ENCODE measurements at regions not wholly inside any gene's neighbourhood (a gene's known extent, or its start where the extent isn't known, plus 50 kb on each side); places are given as distances from the start of the nearest gene placed in this dataset.
A peak's percentile ranks its signal among the peaks of the same experiment; 100 is the strongest.

DNA sequence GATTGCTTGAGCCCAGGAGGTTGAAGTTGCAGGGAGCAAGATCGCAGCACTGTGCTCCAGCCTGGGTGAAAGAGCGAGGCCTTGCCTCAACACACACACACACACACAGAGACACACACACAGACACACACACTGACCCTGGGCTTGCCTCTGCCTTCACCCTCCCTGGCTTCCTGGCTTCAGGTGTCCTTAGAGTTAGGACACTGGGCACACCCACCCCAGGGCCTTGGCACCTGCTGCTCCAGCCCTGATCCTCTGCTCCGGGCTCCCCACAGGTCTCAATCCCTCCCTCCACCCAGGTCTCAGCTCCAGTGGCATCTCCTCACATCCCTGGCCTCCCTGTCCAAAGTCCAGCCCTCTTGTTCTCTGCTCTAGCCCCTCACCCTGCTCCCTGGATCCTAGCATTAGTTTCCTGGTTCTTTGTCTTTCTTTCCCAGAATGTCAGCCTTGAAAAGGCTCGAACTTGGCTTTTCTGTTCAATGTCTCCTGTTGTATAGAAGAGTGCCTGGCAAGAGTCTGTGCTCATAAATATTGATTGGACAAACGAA lies 212.9 kb downstream of the C9orf50 start:
- no peaks in the 10 kb centered on the region for H3K36me3 ChIP-seq (ENCODE audit: control insufficient read depth in 3 of 3, insufficient read depth in 3 of 3, low read length in 3 of 3)
- peak overlapping the region; percentile 7 to 75 (median 54) for H3K4me3 ChIP-seq (ENCODE audit: low read length in 3 of 3)
- H3K27ac ChIP-seq (ENCODE audit: low read depth, low read length): peak overlapping the region; percentile 89
- H3K27me3 ChIP-seq (ENCODE audit: control insufficient read depth in 3 of 3, insufficient read depth in 3 of 3, low read length in 3 of 3): no peaks in the 10 kb centered on the region
- peaks cover 17 to 32% (median 30%) of the 10 kb centered on the region in 3 donors for H3K4me1 ChIP-seq (ENCODE audit: control insufficient read depth in 3 of 3, insufficient read depth in 3 of 3, low read length in 3 of 3)
- H3K9ac ChIP-seq (ENCODE audit: low read depth in 1 of 3, low read length in 3 of 3): peak overlapping the region in 2 of 3 donors; percentile 60 to 89
- H3K9me3 ChIP-seq (ENCODE audit: control insufficient read depth in 3 of 3, low read length in 3 of 3): peaks cover 0 to 3% (median 0%) of the 10 kb centered on the region in 3 donors

DNA sequence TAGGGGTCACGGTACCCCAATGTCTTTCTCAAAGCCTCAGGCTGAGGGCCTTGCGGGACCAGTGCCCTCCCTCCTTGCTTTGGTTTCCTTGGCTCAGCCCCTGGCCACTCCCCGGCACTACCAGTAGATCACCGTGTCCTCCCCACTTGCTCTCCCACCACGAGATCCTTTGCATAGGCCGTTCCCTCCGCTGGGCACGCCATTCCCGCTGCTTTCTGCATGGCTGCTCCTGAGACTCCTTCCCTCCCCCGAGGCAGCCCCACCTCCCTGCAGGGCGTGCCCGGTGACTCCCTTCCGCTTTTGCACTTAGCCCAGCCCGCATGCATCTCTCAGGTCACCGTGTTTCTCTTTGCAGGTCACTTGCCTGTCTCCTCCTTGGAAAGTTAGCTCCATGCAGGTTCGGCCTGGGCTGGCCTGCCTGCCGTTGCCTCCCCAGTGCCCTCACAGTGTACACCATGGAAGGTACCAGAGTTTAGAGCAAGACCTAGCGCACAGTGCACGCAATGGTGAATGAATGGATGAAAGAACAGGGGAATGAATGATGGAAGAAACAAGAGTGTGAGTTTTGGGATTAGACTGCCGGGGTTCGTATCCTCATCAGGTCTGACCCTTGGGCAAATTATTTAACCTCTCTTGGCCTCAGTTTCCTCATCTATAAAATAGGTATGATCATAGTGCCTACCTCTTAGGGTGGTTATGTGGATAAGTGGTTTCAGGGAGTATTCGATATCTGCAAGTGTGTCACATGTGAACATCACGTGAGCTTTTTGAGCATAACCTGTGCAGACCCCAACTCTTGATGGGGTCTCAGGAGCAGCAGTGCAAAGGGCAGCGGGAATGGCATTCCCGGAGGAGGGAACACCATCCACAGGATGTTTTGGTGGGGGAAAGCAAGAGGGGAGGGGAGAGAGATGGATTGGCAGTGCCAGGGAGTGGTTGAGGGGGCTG lies 214.3 kb downstream of the C9orf50 start:
- Histone ChIP-seq H3K9me3 (ENCODE audit: control insufficient read depth in 3 of 3, low read length in 3 of 3) (peaks cover 0 to 3% (median 0%) of the 10 kb centered on the region in 3 donors), H3K9ac (ENCODE audit: low read depth in 1 of 3, low read length in 3 of 3) (no peak overlapping the region), H3K4me3 (ENCODE audit: low read length in 3 of 3) (no peak overlapping the region), H3K27me3 (ENCODE audit: control insufficient read depth in 3 of 3, insufficient read depth in 3 of 3, low read length in 3 of 3) (no peaks in the 10 kb centered on the region), H3K36me3 (ENCODE audit: control insufficient read depth in 3 of 3, insufficient read depth in 3 of 3, low read length in 3 of 3) (no peaks in the 10 kb centered on the region), H3K27ac (ENCODE audit: low read depth, low read length) (no peak overlapping the region), H3K4me1 (ENCODE audit: control insufficient read depth in 3 of 3, insufficient read depth in 3 of 3, low read length in 3 of 3) (peaks cover 9 to 27% (median 23%) of the 10 kb centered on the region in 3 donors)

DNA sequence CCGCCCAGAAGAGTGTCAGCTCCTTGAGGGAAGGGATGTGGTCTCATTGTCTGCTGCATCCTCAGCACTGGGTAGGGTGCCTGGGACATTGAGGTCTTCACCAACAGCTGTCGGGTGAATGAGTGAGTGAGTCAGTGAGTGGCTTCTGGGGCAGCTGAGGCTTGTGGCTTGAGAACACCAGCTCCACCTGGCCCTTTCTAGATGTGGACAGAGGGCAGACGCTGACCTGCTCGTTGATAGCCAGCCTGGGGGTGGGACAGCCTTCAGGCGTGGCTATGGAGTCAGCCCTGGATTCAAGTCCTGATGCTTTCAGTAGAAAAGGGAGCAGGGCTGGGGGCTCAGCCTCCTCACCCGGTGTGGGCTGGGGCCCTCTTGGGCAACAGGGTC lies 215.1 kb downstream of the C9orf50 start:
- Histone ChIP-seq H3K27me3 (ENCODE audit: control insufficient read depth in 3 of 3, insufficient read depth in 3 of 3, low read length in 3 of 3) (no peaks in the 10 kb centered on the region), H3K36me3 (ENCODE audit: control insufficient read depth in 3 of 3, insufficient read depth in 3 of 3, low read length in 3 of 3) (no peaks in the 10 kb centered on the region), H3K4me3 (ENCODE audit: low read length in 3 of 3) (no peak overlapping the region), H3K9me3 (ENCODE audit: control insufficient read depth in 3 of 3, low read length in 3 of 3) (peaks cover 0 to 3% (median 0%) of the 10 kb centered on the region in 3 donors), H3K27ac (ENCODE audit: low read depth, low read length) (no peak overlapping the region), H3K4me1 (ENCODE audit: control insufficient read depth in 3 of 3, insufficient read depth in 3 of 3, low read length in 3 of 3) (peaks cover 8 to 27% (median 20%) of the 10 kb centered on the region in 3 donors), H3K9ac (ENCODE audit: low read depth in 1 of 3, low read length in 3 of 3) (no peak overlapping the region)

DNA sequence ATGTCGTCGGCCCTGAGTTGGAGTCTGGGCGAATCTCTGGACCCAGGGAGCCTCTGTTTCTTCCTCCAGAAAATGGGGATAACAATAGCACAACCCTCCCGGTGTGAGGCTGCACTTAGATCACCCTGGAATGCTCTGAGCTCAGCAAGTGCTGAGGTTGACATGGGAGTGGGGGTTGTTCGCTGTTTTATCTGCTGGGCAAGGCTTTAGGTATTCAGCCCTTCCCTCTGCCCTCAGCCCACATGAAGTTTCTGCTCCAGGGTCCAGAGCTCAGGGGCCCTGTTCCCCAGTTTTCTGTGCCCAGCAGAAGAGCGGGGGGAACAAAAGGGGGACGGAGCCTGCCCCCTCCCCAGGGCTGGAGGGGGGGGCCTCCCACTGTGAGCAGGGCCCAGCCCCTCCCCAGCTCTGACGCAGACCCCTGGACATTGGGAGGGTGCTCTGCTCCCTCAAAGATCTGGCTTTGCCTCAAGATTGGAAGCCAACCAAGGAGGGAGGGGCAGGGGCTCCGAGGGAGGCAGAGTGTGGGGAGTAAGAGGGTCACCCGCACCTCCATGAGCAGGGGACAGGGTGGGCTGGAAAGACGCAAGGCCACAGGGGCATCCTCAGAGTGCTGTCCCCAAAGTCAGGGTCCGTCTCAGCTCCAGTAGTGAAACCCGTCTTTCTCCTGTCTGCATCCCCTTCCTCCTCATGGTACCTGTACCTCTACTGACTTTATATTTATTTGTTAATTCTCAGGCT lies 215.6 kb downstream of the C9orf50 start:
- Histone ChIP-seq H3K9me3 (ENCODE audit: control insufficient read depth in 3 of 3, low read length in 3 of 3) (peaks cover 0 to 3% (median 0%) of the 10 kb centered on the region in 3 donors), H3K4me1 (ENCODE audit: control insufficient read depth in 3 of 3, insufficient read depth in 3 of 3, low read length in 3 of 3) (peaks cover 8 to 27% (median 20%) of the 10 kb centered on the region in 3 donors), H3K9ac (ENCODE audit: low read depth in 1 of 3, low read length in 3 of 3) (no peak overlapping the region)

DNA sequence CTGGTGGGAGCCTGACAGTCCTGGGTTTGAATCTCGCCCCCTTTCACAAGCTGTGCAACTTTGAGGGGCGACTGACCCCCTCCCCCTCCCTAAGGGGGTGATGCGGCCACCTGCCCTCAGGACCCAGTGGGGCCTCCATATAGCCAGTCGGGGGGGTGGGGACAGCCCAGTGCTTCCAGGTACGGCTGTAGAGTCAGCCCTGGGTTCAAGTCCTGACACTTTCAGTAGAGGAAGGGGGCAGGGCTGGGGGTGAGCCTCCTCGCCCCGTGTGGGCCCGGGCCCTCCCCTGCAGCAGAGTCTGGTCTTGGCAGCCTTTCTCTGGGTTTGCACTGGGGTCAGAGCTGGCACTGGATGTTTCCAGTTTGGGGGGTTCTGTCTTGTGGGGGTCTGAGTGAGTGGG lies 216.3 kb downstream of the C9orf50 start:
- no peaks in the 10 kb centered on the region for H3K27me3 ChIP-seq (ENCODE audit: control insufficient read depth in 3 of 3, insufficient read depth in 3 of 3, low read length in 3 of 3)
- H3K4me3 ChIP-seq (ENCODE audit: low read length in 3 of 3): no peak overlapping the region
- no peaks in the 10 kb centered on the region for H3K9me3 ChIP-seq (ENCODE audit: control insufficient read depth in 3 of 3, low read length in 3 of 3)
- no peak overlapping the region for H3K9ac ChIP-seq (ENCODE audit: low read depth in 1 of 3, low read length in 3 of 3)
- H3K27ac ChIP-seq (ENCODE audit: low read depth, low read length): no peak overlapping the region
- H3K36me3 ChIP-seq (ENCODE audit: control insufficient read depth in 3 of 3, insufficient read depth in 3 of 3, low read length in 3 of 3): no peaks in the 10 kb centered on the region
- H3K4me1 ChIP-seq (ENCODE audit: control insufficient read depth in 3 of 3, insufficient read depth in 3 of 3, low read length in 3 of 3): peaks cover 8 to 27% (median 21%) of the 10 kb centered on the region in 3 donors

More for the DNA sequence above, 215.6 kb downstream of the C9orf50 start:
- H3K27me3 ChIP-seq (ENCODE audit: control insufficient read depth in 3 of 3, insufficient read depth in 3 of 3, low read length in 3 of 3): no peaks in the 10 kb centered on the region
- no peaks in the 10 kb centered on the region for H3K36me3 ChIP-seq (ENCODE audit: control insufficient read depth in 3 of 3, insufficient read depth in 3 of 3, low read length in 3 of 3)
- no peak overlapping the region for H3K4me3 ChIP-seq (ENCODE audit: low read length in 3 of 3)
- no peak overlapping the region for H3K27ac ChIP-seq (ENCODE audit: low read depth, low read length)

DNA sequence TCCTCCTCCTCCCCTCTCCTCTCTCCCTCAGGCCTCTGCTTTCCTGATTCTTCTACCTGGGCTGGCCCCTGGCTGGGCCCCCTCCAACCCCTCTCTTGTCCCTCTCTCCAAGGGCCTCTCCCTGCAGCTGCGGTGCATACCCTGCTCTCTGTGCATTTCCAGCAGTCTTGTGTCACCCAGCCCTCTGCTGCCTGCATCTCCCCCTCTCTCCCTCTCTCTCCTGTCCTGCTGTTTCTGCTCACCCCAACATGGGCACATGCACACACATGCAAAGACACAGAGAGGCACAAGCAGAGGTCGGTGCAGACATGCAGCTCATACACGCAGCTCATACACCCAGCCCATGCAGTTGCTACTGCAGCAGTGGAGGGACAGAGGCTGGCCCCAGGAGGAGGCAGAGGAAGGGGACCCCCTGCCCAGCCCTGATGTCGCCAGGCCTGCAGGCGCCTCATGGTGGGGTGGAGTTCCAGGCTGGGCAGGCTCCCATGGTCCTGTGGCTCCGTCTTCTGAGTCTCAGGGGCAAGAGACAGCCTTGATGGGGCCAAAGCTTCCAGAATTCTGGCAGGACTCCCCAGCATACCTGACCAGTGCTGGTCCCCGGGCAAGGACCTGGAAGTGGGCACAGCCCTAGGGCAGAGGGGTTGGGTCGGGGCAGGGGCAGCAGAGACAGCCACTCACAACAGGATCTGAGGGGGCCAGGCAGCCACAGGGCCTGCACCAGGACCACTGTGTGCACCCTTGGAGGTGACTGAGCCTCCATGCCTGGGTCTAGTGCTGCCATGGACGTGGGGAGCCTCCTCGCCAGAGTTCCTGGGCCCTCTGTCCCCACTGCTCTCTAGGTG lies 216.9 kb downstream of the C9orf50 start:
- no peaks in the 10 kb centered on the region for H3K27me3 ChIP-seq (ENCODE audit: control insufficient read depth in 3 of 3, insufficient read depth in 3 of 3, low read length in 3 of 3)
- H3K4me1 ChIP-seq (ENCODE audit: control insufficient read depth in 3 of 3, insufficient read depth in 3 of 3, low read length in 3 of 3): peaks cover 5 to 22% (median 17%) of the 10 kb centered on the region in 3 donors
- H3K27ac ChIP-seq (ENCODE audit: low read depth, low read length): no peak overlapping the region
- H3K9ac ChIP-seq (ENCODE audit: low read depth in 1 of 3, low read length in 3 of 3): no peak overlapping the region
- no peak overlapping the region for H3K4me3 ChIP-seq (ENCODE audit: low read length in 3 of 3)
- H3K36me3 ChIP-seq (ENCODE audit: control insufficient read depth in 3 of 3, insufficient read depth in 3 of 3, low read length in 3 of 3): no peaks in the 10 kb centered on the region
- H3K9me3 ChIP-seq (ENCODE audit: control insufficient read depth in 3 of 3, low read length in 3 of 3): no peaks in the 10 kb centered on the region

DNA sequence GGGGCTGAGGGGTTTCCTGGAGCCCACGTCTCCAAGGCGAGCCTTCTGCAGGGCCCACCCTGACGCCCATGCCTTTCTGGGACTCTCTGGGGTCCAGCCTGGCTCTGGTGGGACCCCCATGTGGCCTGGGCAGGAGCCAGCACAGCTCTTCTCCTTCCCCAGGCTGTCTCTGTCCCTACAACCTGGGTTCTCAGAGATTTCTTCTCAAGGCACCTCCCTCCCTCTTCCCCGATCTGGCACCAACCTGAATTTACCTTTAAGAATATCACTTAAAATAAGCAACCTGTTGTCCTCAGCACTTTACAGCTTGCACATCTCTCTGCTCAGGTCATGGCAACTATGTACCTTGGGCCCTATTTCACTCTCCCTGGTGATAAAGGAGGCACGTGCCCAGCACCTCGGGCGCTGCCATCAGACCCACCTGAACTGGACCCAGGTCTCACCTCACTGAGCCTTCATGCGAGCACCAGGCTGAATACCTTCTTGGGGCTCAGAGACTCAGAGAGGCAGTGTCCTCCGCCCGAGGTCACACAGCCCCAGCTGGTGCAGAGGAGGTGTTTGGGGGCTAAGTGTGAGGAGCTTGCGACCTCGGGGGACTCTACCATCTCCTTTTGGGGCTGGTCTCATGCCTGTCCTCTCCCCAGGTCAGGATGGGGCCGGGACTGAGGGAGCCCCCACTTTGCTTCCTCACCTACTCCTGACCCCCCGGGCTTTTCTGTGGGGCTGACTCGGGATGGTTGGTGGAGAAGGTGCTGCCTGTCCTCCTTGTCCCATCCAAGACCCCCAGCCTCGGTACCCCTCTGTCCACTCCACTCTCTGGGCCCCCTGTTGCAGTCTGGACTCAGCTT lies 217.7 kb downstream of the C9orf50 start:
- no peaks in the 10 kb centered on the region for H3K9me3 ChIP-seq (ENCODE audit: control insufficient read depth in 3 of 3, low read length in 3 of 3)
- H3K27me3 ChIP-seq (ENCODE audit: control insufficient read depth in 3 of 3, insufficient read depth in 3 of 3, low read length in 3 of 3): no peaks in the 10 kb centered on the region
- H3K4me1 ChIP-seq (ENCODE audit: control insufficient read depth in 3 of 3, insufficient read depth in 3 of 3, low read length in 3 of 3): peaks cover 5 to 15% (median 10%) of the 10 kb centered on the region in 3 donors
- H3K27ac ChIP-seq (ENCODE audit: low read depth, low read length): peak overlapping the region; percentile 47
- H3K4me3 ChIP-seq (ENCODE audit: low read length in 3 of 3): no peak overlapping the region
- H3K9ac ChIP-seq (ENCODE audit: low read depth in 1 of 3, low read length in 3 of 3): no peak overlapping the region
- no peaks in the 10 kb centered on the region for H3K36me3 ChIP-seq (ENCODE audit: control insufficient read depth in 3 of 3, insufficient read depth in 3 of 3, low read length in 3 of 3)

DNA sequence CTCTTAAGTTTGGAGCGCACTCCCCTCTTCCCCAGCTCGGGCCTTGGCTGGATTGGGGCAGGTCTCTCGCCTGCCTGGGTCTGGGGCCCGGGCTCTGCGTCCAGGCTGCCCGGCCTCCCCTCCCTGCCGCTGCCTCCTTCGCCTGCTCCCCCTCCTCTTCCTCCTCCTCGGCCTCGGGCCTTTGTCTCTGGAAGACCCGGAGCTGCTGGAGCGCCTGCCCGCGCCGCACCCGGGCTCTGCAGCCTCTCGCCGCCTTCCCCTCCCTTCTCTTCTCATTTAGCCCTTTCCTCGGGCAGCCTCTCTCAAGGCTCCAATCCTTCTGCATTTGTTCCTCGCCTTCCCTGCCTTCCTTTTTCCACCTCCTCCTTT lies 218.5 kb downstream of the C9orf50 start:
- Histone ChIP-seq H3K27ac (ENCODE audit: low read depth, low read length) (peak overlapping the region; percentile 47), H3K27me3 (ENCODE audit: control insufficient read depth in 3 of 3, insufficient read depth in 3 of 3, low read length in 3 of 3) (no peaks in the 10 kb centered on the region), H3K36me3 (ENCODE audit: control insufficient read depth in 3 of 3, insufficient read depth in 3 of 3, low read length in 3 of 3) (no peaks in the 10 kb centered on the region), H3K4me1 (ENCODE audit: control insufficient read depth in 3 of 3, insufficient read depth in 3 of 3, low read length in 3 of 3) (peaks cover 5 to 8% (median 5%) of the 10 kb centered on the region in 3 donors), H3K4me3 (ENCODE audit: low read length in 3 of 3) (no peak overlapping the region), H3K9ac (ENCODE audit: low read depth in 1 of 3, low read length in 3 of 3) (peak overlapping the region in 1 of 3 donors; percentile 62), H3K9me3 (ENCODE audit: control insufficient read depth in 3 of 3, low read length in 3 of 3) (no peaks in the 10 kb centered on the region)

Measured in skeletal muscle tissue (tissue), 3 donors.